ENCODE measurements at regions not wholly inside any gene's neighbourhood (a gene's known extent, or its start where the extent isn't known, plus 50 kb on each side); places are given as distances from the start of the nearest gene placed in this dataset.
A peak's percentile ranks its signal among the peaks of the same experiment; 100 is the strongest.

- Histone ChIP-seq H3K4me2 (ENCODE audit: low read depth, low read length, poor library complexity, severe bottlenecking) (no peak overlapping the region), H4K20me1 (ENCODE audit: insufficient read depth, low read length, poor library complexity, severe bottlenecking) (no peaks in the 10 kb centered on the region), H2AFZ (ENCODE audit: low read length) (no peak overlapping the region)
These were observed 133.3 kb upstream of the SLC24A5 start for GRCh38 chr15:47987461-47987860.

GRCh38 chr15:47987908-47988532, 132.8 kb upstream of the SLC24A5 start:
- no peaks in the 10 kb centered on the region for H3K27me3 ChIP-seq (ENCODE audit: insufficient read depth, low read length, poor library complexity, severe bottlenecking)
- TF ChIP-seq CTCF (conservative IDR thresholded peaks at IDR 0.05; ENCODE audit: low read length) = peak; percentile 74
- TF ChIP-seq EZH2phosphoT487 (IDR thresholded peaks at IDR 0.05; ENCODE audit: borderline replicate concordance) = no peak
- no peak overlapping the region for H2AFZ ChIP-seq (ENCODE audit: low read length)
- H3K9ac ChIP-seq (ENCODE audit: low read depth, low read length, poor library complexity, severe bottlenecking) = no peak overlapping the region
- H3K4me1 ChIP-seq (ENCODE audit: insufficient read depth, low read length, poor library complexity, severe bottlenecking) = no peaks in the 10 kb centered on the region
- no peaks in the 10 kb centered on the region for H3K9me2 ChIP-seq (replicated peaks; ENCODE audit: low read depth, low read length)
- H3K4me2 ChIP-seq (ENCODE audit: low read depth, low read length, poor library complexity, severe bottlenecking) = no peak overlapping the region
- H3K4me3 ChIP-seq (ENCODE audit: low read length, poor library complexity, severe bottlenecking) = no peak overlapping the region
- H3F3A ChIP-seq (ENCODE audit: low read depth) = no peaks in the 10 kb centered on the region
- H3K79me2 ChIP-seq (ENCODE audit: insufficient read depth, low read length) = no peaks in the 10 kb centered on the region
- H3K36me3 ChIP-seq (ENCODE audit: insufficient read depth, low read length) = no peaks in the 10 kb centered on the region
- no peaks in the 10 kb centered on the region for H4K20me1 ChIP-seq (ENCODE audit: insufficient read depth, low read length, poor library complexity, severe bottlenecking)
- no peaks in the 10 kb centered on the region for H3K9me3 ChIP-seq (ENCODE audit: insufficient read depth, low read depth, low read length)

More at GRCh38 chr15:47987461-47987860, 133.3 kb upstream of the SLC24A5 start:
- Histone ChIP-seq H3K9me3 (ENCODE audit: insufficient read depth, low read depth, low read length) (no peaks in the 10 kb centered on the region), H3K4me1 (ENCODE audit: insufficient read depth, low read length, poor library complexity, severe bottlenecking) (no peaks in the 10 kb centered on the region), H3K36me3 (ENCODE audit: insufficient read depth, low read length) (no peaks in the 10 kb centered on the region), H3K27me3 (ENCODE audit: insufficient read depth, low read length, poor library complexity, severe bottlenecking) (no peaks in the 10 kb centered on the region), H3K4me3 (ENCODE audit: low read length, poor library complexity, severe bottlenecking) (no peak overlapping the region), H3K9ac (ENCODE audit: low read depth, low read length, poor library complexity, severe bottlenecking) (no peak overlapping the region), H3K9me2 (replicated peaks; ENCODE audit: low read depth, low read length) (no peaks in the 10 kb centered on the region), H3F3A (ENCODE audit: low read depth) (no peaks in the 10 kb centered on the region), H3K79me2 (ENCODE audit: insufficient read depth, low read length) (no peaks in the 10 kb centered on the region)
- no peak for TF ChIP-seq CTCF (conservative IDR thresholded peaks at IDR 0.05; ENCODE audit: low read length)

- no peaks in the 10 kb centered on the region for H3K9me3 ChIP-seq (ENCODE audit: insufficient read depth, low read depth, low read length)
- H4K20me1 ChIP-seq (ENCODE audit: insufficient read depth, low read length, poor library complexity, severe bottlenecking) = no peaks in the 10 kb centered on the region
- no peak overlapping the region for H3K4me2 ChIP-seq (ENCODE audit: low read depth, low read length, poor library complexity, severe bottlenecking)
- H3K36me3 ChIP-seq (ENCODE audit: insufficient read depth, low read length) = no peaks in the 10 kb centered on the region
- no peak overlapping the region for H2AFZ ChIP-seq (ENCODE audit: low read length)
- H3K79me2 ChIP-seq (ENCODE audit: insufficient read depth, low read length) = no peaks in the 10 kb centered on the region
- no peak overlapping the region for H3K9ac ChIP-seq (ENCODE audit: low read depth, low read length, poor library complexity, severe bottlenecking)
- H3K9me2 ChIP-seq (replicated peaks; ENCODE audit: low read depth, low read length) = no peaks in the 10 kb centered on the region
- no peak for TF ChIP-seq CTCF (conservative IDR thresholded peaks at IDR 0.05; ENCODE audit: low read length)
- TF ChIP-seq EZH2phosphoT487 (IDR thresholded peaks at IDR 0.05; ENCODE audit: borderline replicate concordance) = no peak
- H3K4me1 ChIP-seq (ENCODE audit: insufficient read depth, low read length, poor library complexity, severe bottlenecking) = no peaks in the 10 kb centered on the region
- H3K27me3 ChIP-seq (ENCODE audit: insufficient read depth, low read length, poor library complexity, severe bottlenecking) = no peaks in the 10 kb centered on the region
- no peaks in the 10 kb centered on the region for H3F3A ChIP-seq (ENCODE audit: low read depth)
- no peak overlapping the region for H3K4me3 ChIP-seq (ENCODE audit: low read length, poor library complexity, severe bottlenecking)
These were observed 132.2 kb upstream of the SLC24A5 start for GRCh38 chr15:47988564-47988963.

Data from Loucy (cell line).